WTC11 (cell line): ENCODE measurements at regions not wholly inside any gene's neighbourhood (a gene's known extent, or its start where the extent isn't known, plus 50 kb on each side); places are given as distances from the start of the nearest gene placed in this dataset.

Experiments
- ATAC-seq: fragments of 200-7000 bp; cut with Tn5 transposase; 2 replicates; pipeline ENCODE4 v1.10.0; 2021; ENCODE audit warnings: mild to moderate bottlenecking, moderate library complexity
- CTCF ChIA-PET: fragments of 300-600 bp; sonication (Branson Sonifier 250); formaldehyde crosslinking; loops from one replicate; lab custom pipeline; 2021; ENCODE audit warnings: antibody characterized with exemption; lab: Charles Lee
- POLR2A ChIA-PET: fragments of 350-600 bp; sonication (Branson Sonifier 250); formaldehyde crosslinking; loops from one replicate; lab custom pipeline; 2021; ENCODE audit warnings: antibody characterized with exemption; lab: Charles Lee
- DNase-seq: peaks from one replicate; pipeline ENCODE4 v3.0.0; 2021; ENCODE audit warnings: low spot score
- H3K27ac Mint-ChIP-seq: 2 replicates; pipeline ENCODE4 v1.8.0; 2021; ENCODE audit warnings: mixed read lengths
- H3K27me3 Mint-ChIP-seq: 2 replicates; pipeline ENCODE4 v1.8.0; 2021; ENCODE audit warnings: low read depth, mild to moderate bottlenecking, moderate library complexity, mixed read lengths
- H3K36me3 Mint-ChIP-seq: 2 replicates; pipeline ENCODE4 v1.8.0; 2021; ENCODE audit warnings: mixed read lengths
- H3K4me1 Mint-ChIP-seq: 2 replicates; pipeline ENCODE4 v1.8.0; 2022; ENCODE audit warnings: mixed read lengths
- H3K4me3 Mint-ChIP-seq: 2 replicates; pipeline ENCODE4 v1.8.0; 2021; ENCODE audit warnings: mild to moderate bottlenecking, moderate library complexity, mixed read lengths
- H3K9me3 Mint-ChIP-seq: 2 replicates; pipeline ENCODE4 v1.8.0; 2021; ENCODE audit warnings: mixed read lengths
- E2F5 ChIP-seq: sonication (generic); formaldehyde crosslinking; IDR thresholded peaks from 2 replicates; pipeline ENCODE4 v1.8.1; 2022; ENCODE audit warnings: mild to moderate bottlenecking, moderate library complexity, missing genetic modification reagents
- EMX1 ChIP-seq: fragments of 250-450 bp; sonication (Bioruptor Pico); IDR thresholded peaks from 2 replicates; pipeline ENCODE4 v1.8.0; 2021; ENCODE audit warnings: mild to moderate bottlenecking
- ETV6 ChIP-seq: sonication (generic); formaldehyde crosslinking; IDR thresholded peaks from 2 replicates; pipeline ENCODE4 v1.8.1; 2022; ENCODE audit warnings: mild to moderate bottlenecking, missing genetic modification reagents
- FOXJ3 ChIP-seq: sonication (generic); formaldehyde crosslinking; IDR thresholded peaks from 2 replicates; pipeline ENCODE4 v1.9.0; 2021; ENCODE audit warnings: missing genetic modification reagents, mild to moderate bottlenecking, borderline replicate concordance
- HMGA2 ChIP-seq: fragments of 250-450 bp; sonication (Bioruptor Pico); IDR thresholded peaks from 2 replicates; pipeline ENCODE4 v1.4.0; 2021; ENCODE audit warnings: mild to moderate bottlenecking, moderate library complexity
- NFATC4 ChIP-seq: fragments of 250-450 bp; sonication (Bioruptor Pico); IDR thresholded peaks from 2 replicates; pipeline ENCODE4 v1.9.0; 2021; ENCODE audit warnings: mild to moderate bottlenecking
- NFE2L1 ChIP-seq: sonication (generic); formaldehyde crosslinking; IDR thresholded peaks from 2 replicates; pipeline ENCODE4 v1.8.1; 2023; ENCODE audit warnings: missing genetic modification reagents
- NR1H2 ChIP-seq: sonication (generic); formaldehyde crosslinking; IDR thresholded peaks from 2 replicates; pipeline ENCODE4 v1.9.0; 2021; ENCODE audit warnings: mild to moderate bottlenecking, moderate library complexity, missing genetic modification reagents
- NR2C2 ChIP-seq: sonication (generic); formaldehyde crosslinking; IDR thresholded peaks from 2 replicates; pipeline ENCODE4 v1.8.0; 2022; ENCODE audit warnings: mild to moderate bottlenecking, missing genetic modification reagents
- STAT6 ChIP-seq: sonication (generic); formaldehyde crosslinking; conservative IDR thresholded peaks from 2 replicates; pipeline ENCODE4 v1.8.1; 2023; ENCODE audit warnings: mild to moderate bottlenecking, low read depth, missing genetic modification reagents, moderate library complexity
- TEAD4 ChIP-seq: sonication (generic); formaldehyde crosslinking; IDR thresholded peaks from 2 replicates; pipeline ENCODE4 v1.8.0; 2022; ENCODE audit warnings: mild to moderate bottlenecking, missing genetic modification reagents
- TP53 ChIP-seq: sonication (generic); formaldehyde crosslinking; IDR thresholded peaks from 2 replicates; pipeline ENCODE4 v1.8.1; 2023; ENCODE audit warnings: mild to moderate bottlenecking, missing genetic modification reagents
- ZMAT4 ChIP-seq: fragments of 250-450 bp; sonication (Bioruptor Pico); IDR thresholded peaks from 2 replicates; pipeline ENCODE4 v1.9.0; 2021; ENCODE audit warnings: mild to moderate bottlenecking
- ZNF232 ChIP-seq: sonication (generic); formaldehyde crosslinking; IDR thresholded peaks from 2 replicates; pipeline ENCODE4 v1.8.0; 2022; ENCODE audit warnings: mild to moderate bottlenecking, missing genetic modification reagents
- ZNF396 ChIP-seq: fragments of 250-450 bp; sonication (Bioruptor Pico); IDR thresholded peaks from 2 replicates; pipeline ENCODE4 v1.8.0; 2021; ENCODE audit warnings: mild to moderate bottlenecking, moderate library complexity, borderline replicate concordance
- ZNF423 ChIP-seq: fragments of 250-450 bp; sonication (Bioruptor Pico); IDR thresholded peaks from 2 replicates; pipeline ENCODE4 v2.1.2; 2022; ENCODE audit warnings: mild to moderate bottlenecking, moderate library complexity
- TF ChIP-seq, protein P1 (sequence below): sonication (generic); formaldehyde crosslinking; IDR thresholded peaks from 2 replicates; pipeline ENCODE4 v1.8.0; 2022; ENCODE audit warnings: mild to moderate bottlenecking, missing genetic modification reagents
- TF ChIP-seq, protein P2 (sequence below): sonication (generic); formaldehyde crosslinking; IDR thresholded peaks from 2 replicates; pipeline ENCODE4 v1.8.0; 2023; ENCODE audit warnings: mild to moderate bottlenecking, missing genetic modification reagents
- TF ChIP-seq, protein P3 (sequence below): sonication (generic); formaldehyde crosslinking; IDR thresholded peaks from 2 replicates; pipeline ENCODE4 v1.8.0; 2022; ENCODE audit warnings: mild to moderate bottlenecking, missing genetic modification reagents
- TF ChIP-seq, protein P4 (sequence below): fragments of 250-450 bp; sonication (Bioruptor Pico); conservative IDR thresholded peaks from 2 replicates; pipeline ENCODE4 v1.9.0; 2021; ENCODE audit warnings: mild to moderate bottlenecking
- TF ChIP-seq, protein P5 (sequence below): fragments of 250-450 bp; sonication (Bioruptor Pico); IDR thresholded peaks from 2 replicates; pipeline ENCODE4 v1.9.0; 2021; ENCODE audit warnings: moderate library complexity, mild to moderate bottlenecking, inconsistent platforms, borderline replicate concordance

DNA sequence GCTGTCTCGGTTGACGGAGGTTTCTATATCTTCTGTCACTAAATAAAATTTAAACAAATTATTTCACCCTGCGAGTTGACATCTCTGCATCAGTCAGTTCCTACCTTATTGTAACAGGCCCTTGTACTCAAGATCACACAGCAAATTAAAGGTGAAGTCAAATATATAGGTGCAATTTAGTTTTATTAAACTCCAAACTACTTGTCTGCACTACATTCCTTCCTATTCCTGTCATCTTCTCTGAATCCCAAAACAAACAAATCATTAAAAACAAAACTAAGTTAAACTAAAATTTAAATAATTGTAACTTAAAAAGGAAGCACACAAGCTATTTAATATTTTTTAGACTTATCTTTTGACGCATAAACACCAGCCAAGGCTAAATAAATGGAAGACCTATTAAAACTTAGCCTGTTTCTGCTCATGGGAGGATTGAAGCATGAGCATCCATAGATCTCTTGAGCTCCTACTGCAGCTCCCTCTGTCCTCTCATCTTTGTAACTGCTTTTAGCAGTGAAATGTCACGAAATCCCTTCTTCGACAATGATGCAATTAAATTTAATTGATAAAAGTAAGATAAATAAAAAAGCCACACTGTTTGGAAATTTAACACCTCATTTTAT, 1152.3 kb upstream of the GJE1 start (continued):
- TF ChIP-seq ETV6 (CRISPR knock-in tag) (no peak), FOXJ3 (no peak), STAT6 (CRISPR knock-in tag) (no peak), NR2C2 (CRISPR knock-in tag) (no peak), ZNF232 (CRISPR knock-in tag) (no peak), TEAD4 (CRISPR knock-in tag) (no peak)
- TF ChIP-seq, protein P1, sequence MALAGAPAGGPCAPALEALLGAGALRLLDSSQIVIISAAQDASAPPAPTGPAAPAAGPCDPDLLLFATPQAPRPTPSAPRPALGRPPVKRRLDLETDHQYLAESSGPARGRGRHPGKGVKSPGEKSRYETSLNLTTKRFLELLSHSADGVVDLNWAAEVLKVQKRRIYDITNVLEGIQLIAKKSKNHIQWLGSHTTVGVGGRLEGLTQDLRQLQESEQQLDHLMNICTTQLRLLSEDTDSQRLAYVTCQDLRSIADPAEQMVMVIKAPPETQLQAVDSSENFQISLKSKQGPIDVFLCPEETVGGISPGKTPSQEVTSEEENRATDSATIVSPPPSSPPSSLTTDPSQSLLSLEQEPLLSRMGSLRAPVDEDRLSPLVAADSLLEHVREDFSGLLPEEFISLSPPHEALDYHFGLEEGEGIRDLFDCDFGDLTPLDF (CRISPR knock-in tag) = no peak
- TF ChIP-seq, protein P2, sequence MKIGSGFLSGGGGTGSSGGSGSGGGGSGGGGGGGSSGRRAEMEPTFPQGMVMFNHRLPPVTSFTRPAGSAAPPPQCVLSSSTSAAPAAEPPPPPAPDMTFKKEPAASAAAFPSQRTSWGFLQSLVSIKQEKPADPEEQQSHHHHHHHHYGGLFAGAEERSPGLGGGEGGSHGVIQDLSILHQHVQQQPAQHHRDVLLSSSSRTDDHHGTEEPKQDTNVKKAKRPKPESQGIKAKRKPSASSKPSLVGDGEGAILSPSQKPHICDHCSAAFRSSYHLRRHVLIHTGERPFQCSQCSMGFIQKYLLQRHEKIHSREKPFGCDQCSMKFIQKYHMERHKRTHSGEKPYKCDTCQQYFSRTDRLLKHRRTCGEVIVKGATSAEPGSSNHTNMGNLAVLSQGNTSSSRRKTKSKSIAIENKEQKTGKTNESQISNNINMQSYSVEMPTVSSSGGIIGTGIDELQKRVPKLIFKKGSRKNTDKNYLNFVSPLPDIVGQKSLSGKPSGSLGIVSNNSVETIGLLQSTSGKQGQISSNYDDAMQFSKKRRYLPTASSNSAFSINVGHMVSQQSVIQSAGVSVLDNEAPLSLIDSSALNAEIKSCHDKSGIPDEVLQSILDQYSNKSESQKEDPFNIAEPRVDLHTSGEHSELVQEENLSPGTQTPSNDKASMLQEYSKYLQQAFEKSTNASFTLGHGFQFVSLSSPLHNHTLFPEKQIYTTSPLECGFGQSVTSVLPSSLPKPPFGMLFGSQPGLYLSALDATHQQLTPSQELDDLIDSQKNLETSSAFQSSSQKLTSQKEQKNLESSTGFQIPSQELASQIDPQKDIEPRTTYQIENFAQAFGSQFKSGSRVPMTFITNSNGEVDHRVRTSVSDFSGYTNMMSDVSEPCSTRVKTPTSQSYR = no peak
- TF ChIP-seq, protein P3, sequence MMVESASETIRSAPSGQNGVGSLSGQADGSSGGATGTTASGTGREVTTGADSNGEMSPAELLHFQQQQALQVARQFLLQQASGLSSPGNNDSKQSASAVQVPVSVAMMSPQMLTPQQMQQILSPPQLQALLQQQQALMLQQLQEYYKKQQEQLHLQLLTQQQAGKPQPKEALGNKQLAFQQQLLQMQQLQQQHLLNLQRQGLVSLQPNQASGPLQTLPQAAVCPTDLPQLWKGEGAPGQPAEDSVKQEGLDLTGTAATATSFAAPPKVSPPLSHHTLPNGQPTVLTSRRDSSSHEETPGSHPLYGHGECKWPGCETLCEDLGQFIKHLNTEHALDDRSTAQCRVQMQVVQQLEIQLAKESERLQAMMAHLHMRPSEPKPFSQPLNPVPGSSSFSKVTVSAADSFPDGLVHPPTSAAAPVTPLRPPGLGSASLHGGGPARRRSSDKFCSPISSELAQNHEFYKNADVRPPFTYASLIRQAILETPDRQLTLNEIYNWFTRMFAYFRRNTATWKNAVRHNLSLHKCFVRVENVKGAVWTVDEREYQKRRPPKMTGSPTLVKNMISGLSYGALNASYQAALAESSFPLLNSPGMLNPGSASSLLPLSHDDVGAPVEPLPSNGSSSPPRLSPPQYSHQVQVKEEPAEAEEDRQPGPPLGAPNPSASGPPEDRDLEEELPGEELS (CRISPR knock-in tag) = no peak

- no peak overlapping the region for H3K4me3 Mint-ChIP-seq
- TF ChIP-seq EMX1 (CRISPR knock-in tag) = no peak
- TF ChIP-seq ZNF423 (CRISPR knock-in tag) = no peak
- no peak for TF ChIP-seq ZNF396 (CRISPR knock-in tag)
- no peak for TF ChIP-seq NFATC4
- TF ChIP-seq NR1H2 = no peak
- TF ChIP-seq, protein P4, sequence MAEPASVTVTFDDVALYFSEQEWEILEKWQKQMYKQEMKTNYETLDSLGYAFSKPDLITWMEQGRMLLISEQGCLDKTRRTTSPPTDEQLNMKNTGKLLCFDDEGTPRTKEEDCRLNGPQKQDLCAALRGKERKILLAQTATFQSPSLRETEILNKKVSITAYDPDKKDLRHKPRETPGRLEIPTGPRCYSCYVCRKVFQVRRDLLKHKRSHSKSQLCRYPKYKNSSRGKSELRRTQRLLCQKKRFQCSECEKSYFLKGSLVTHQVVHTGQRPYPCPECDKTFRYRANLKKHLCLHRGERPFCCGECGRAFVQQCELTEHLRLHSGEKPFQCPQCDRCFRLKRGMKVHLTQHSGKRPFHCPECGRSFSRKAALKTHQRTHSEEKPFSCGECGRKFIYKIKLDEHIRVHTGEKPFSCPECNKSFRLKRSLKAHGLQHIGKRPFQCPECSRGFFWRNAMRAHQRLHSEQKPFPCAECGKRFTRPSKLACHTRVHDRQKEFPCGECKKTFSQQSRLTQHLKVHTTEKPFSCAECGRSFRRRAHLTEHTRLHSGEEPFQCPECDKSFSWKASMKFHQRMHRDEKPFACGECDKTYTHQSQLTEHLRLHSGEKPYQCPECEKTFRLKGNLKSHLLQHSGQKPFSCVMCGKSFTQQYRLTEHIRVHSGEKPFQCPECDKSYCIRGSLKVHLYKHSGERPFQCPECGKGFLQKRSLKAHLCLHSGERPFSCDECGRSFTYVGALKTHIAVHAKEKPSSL (CRISPR knock-in tag) = no peak
- no peak for TF ChIP-seq ZMAT4
- TF ChIP-seq HMGA2 (CRISPR knock-in tag) = no peak
- TF ChIP-seq, protein P5, sequence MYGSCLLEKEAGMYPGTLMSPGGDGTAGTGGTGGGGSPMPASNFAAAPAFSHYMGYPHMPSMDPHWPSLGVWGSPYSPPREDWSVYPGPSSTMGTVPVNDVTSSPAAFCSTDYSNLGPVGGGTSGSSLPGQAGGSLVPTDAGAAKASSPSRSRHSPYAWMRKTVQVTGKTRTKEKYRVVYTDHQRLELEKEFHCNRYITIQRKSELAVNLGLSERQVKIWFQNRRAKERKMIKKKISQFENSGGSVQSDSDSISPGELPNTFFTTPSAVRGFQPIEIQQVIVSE = no peak
- no peak for TF ChIP-seq NFE2L1
- no peak for TF ChIP-seq TP53 (CRISPR knock-in tag)
- no peak for TF ChIP-seq E2F5
Measured at GRCh38 chr6:140979642-140980091, 1153.1 kb upstream of the GJE1 start.

More at GRCh38 chr6:140979642-140980091, 1153.1 kb upstream of the GJE1 start:
- Mint-ChIP-seq H3K4me1 (no peaks in the 10 kb centered on the region), H3K27ac (no peak overlapping the region), H3K9me3 (peaks cover 1% of the 10 kb centered on the region), H3K27me3 (no peaks in the 10 kb centered on the region), H3K36me3 (no peaks in the 10 kb centered on the region)
- DNase-seq = no peak
- CTCF ChIA-PET = no interaction called here
- no peak for ATAC-seq
- POLR2A ChIA-PET = interaction anchor here (0.6 kb wide), 1 partner anchor 1843 kb away, joined by 3 read pairs; no protein-coding TSS in a partner anchor
